Umbilical cord (tissue), 1 donor: ENCODE measurements at regions not wholly inside any gene's neighbourhood (a gene's known extent, or its start where the extent isn't known, plus 50 kb on each side); places are given as distances from the start of the nearest gene placed in this dataset.
A peak's percentile ranks its signal among the peaks of the same experiment; 100 is the strongest.

ENCODE experiments used
- DNase-seq: peaks from one replicate; pipeline ENCODE4 v3.0.0-alpha.2; 2015; ENCODE audit warnings: low spot score

- no peak for DNase-seq
These were observed 71.0 kb upstream of the TAF1B start for GRCh38 chr2:9772035-9772998.

DNA sequence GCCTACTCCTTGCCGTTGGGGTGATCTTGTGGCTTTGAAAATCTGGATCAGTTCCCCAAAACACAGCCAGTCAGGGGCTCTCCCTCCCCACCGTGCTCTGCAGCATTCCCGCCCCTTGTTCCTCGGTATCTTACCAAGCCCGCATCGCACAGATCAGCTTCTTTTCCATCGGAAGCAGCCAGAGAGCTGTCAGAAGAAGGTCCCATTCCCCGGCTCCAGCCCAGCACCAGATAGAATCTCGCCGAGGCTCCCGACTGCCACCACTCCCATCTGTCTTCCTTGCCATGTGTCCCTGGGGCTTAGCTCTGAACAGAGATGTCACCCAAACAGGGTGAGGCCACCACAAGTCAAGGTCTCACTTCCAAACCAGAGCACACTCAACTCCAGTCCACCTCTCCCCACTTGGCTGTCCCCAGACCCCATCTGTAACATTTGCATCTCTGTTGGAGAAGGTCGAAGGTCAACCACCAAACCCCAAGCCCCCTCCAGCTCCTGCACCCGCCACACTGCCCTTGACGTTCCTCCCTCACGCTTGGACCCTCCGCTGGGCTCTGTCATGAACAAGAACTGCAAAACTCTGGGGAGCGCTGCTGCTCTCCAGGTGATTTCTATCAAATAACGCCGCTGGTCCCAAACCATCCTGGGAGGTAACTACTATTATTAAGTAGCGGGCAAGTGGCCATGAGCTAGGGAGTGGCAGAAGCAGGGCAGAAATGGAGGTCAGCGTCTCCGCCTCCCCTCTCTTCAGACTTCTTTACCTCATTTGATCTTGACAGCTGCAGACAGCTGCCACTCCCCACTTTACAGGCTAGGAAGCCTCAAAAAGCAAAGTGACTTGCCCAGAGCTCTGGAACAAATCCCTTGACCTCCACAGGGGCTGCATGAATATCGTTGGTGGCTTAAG, 70.0 kb upstream of the TAF1B start:
- DNase-seq, result no peak

DNA sequence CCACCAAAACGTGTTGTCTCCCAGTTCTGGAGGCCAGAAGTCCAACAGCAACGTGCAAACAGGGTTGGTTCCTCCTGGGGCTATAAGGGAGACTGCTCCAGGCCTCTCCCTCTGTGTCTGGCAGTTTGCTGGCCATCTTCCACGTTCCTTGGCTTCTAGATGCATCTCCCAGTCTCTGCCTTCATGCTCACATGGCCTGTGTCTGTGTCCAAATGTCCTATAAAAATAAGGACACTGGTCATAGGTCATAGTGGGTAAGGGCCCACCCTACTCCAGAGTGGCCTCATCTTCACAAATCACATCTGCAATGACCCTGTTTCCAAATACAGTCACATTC, 69.4 kb upstream of the TAF1B start:
- DNase-seq, result no peak

DNA sequence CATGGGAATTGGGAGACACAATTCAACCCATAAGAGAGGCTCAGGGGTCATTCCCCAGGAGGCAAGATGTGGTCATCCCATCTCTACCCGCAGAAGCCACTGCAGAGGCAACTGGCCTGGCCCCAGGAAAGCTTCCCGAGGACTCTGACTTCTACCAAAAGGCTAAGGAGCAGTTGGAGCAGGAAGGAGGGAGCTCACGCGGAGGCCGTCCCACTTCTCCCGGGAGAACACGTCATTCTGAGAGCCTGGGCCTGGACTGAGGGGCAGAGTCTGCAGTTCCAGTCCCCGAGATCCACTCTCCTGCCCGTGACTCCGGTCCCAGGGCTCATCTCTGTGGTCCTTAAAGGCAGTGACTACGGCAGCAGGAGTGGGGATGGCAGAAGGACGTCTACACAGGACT, 69.0 kb upstream of the TAF1B start:
- no peak for DNase-seq

GRCh38 chr2:9775351-9775750, 67.9 kb upstream of the TAF1B start:
- no peak for DNase-seq

DNA sequence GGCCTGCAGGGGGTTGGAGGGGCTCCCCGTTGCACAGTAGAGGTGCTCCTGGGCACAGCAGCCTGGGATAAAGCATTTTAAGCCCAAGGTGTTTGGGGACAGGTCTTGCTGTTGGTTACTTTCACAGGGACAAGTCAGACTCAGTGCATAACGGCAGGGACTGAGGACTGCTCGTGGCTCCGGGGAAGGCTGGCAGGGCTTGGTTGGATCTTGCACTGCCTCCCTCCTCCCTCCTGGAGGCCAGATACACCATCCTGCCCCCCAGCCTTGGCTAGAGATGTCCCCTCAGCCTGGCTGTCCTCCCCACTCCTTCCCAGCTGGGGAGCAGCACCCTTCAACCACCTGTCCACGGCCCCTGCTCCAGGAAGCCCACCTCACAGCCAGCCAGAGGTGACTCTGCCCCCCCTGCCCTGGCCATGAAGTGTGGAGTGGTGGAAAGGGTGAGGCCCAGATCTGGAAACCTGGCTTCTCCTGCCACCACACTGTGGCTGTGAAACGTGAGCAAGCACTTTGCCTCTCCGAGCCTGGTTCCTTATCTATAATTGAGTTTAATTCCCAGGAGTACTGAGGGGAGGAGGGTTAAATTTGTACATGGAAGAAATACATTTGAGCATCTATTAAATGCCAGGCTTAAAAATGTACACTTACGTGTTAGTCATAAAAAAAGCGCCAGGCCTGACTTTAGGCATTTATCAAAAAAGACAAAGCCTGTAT, 67.1 kb upstream of the TAF1B start:
- no peak for DNase-seq

GRCh38 chr2:9777081-9777480, 66.2 kb upstream of the TAF1B start:
- no peak for DNase-seq

GRCh38 chr2:9778012-9778411, 65.3 kb upstream of the TAF1B start:
- DNase-seq, result no peak

GRCh38 chr2:9778471-9779316, 64.6 kb upstream of the TAF1B start:
- DNase-seq, result peak; percentile 36

- no peak for DNase-seq
These were observed 63.5 kb upstream of the TAF1B start for GRCh38 chr2:9779596-9780264.

- DNase-seq, result no peak
These were observed 62.7 kb upstream of the TAF1B start for GRCh38 chr2:9780368-9781130.

- no peak for DNase-seq
These were observed 62.0 kb upstream of the TAF1B start for GRCh38 chr2:9781252-9781651.

DNA sequence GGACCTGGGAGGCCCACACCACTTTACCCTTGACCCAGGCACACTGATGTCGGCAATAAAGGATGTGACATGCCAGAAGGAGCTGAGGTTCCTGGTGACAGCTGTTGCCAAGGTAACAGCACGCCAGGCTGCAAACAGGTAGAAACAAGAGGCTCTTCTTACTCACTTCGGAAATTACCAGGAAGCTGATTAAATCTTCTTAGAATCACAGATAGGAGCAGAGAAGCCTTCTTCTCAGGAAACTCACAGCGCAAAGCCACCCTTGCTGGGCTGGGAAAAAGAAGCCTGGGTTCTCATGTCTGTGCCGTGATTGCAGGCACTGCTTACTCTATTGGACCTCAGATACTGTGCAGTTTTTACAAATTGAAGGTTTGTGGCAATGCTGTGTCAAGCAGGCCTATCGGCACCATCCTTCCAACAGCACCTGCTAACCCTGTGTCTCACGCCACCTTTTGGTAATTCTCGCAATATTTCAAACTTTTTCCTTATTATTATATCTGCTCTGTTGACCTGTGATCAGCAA, 61.0 kb upstream of the TAF1B start:
- peak; percentile 44 for DNase-seq

DNA sequence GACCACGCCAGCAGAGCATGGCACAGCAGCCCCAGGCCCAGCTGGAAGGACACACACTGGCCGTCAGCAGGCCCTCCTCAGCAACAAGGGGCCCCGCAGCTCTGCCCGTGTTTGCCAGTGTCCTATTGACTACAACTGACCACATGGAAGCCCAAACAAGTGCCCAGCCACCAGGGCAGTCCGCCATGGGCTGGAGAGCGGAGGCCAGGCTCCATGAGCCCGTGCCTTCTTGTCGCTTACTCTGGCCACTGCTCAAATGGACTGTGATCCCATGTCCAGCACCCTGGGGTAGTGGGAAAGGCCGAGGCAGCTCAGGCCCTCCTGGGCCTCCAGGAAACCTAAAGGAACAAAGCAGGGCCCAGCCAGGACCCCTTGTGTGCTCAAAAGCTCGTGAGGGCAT, 53.9 kb upstream of the TAF1B start:
- DNase-seq, result no peak

DNA sequence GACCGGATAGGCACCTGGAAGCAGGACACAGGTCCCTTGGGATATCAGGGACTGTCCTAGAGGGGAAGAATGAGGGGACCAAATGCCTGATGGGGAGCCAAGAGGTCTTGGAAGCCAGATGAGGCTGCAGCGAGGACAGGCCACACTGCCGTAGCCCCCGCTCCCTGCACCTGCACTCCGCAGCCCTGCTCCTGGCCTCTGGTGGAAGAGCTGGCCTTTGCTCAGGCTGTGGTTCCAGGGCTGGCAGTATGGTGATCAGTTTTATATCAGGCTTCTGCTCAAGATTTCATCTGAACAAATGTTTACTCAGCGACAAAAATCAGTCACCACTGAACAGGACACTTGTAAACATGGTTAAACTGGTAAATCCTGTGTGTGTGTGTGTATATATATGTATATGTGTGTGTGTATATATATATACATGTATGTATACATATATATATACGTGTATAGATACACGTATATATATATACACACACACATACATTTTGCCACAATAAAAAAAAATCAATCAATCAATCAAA, 52.5 kb upstream of the TAF1B start:
- DNase-seq, result no peak

- DNase-seq, result no peak
These were observed 51.6 kb upstream of the TAF1B start for GRCh38 chr2:9791711-9792110.

GRCh38 chr2:9793156-9793917, 49.9 kb upstream of the TAF1B start:
- no peak for DNase-seq
